Stimulated activated CD4-positive, alpha-beta T cell treated with anti-CD3 and anti-CD28 coated beads, Interleukin-2, amount 100 ng/mL, for 48 hours (primary cell): ENCODE measurements at regions not wholly inside any gene's neighbourhood (a gene's known extent, or its start where the extent isn't known, plus 50 kb on each side); places are given as distances from the start of the nearest gene placed in this dataset.
"Not testable (repeated sequence)": the region's sequence is repeated elsewhere in the genome, so short reads cannot be mapped to it uniquely, and the experiment has no call there.

Experiments used
- DNase-seq, 2 donors: peaks; one replicate each; pipeline ENCODE4 v3.0.0-alpha.2; 2020

DNA sequence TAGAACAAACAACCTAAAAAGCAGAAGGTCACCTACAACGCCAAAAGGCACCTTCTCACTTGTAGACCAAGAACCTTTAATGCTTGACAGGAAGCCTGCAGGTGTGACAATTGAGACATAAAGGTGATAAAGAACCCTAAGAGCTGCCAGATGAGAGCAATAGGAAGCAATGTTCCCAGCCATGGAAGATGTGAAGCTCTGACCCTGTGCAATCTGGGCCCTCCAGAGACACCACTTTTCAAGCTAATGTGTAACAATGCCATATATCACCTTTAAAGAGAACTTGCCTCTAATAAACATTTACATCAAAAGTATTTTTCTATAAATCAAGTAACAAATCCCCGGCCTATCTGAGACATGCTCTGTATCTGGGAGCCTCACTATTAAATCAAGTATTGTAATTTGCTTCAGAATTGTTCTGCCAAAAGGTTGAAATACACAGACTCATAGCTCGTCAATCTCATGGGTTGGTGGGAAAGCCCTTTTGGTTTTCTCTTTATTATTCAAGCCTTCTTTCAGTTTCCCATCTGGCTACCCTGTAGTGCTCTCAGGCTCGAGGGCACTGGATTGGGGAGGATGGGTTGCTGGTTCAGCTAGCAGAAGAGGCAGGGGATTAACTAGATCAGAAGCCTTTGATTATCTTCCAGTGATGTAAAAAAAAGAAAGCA, 368.9 kb downstream of the BUD13 start:
- DNase-seq = no peak

DNA sequence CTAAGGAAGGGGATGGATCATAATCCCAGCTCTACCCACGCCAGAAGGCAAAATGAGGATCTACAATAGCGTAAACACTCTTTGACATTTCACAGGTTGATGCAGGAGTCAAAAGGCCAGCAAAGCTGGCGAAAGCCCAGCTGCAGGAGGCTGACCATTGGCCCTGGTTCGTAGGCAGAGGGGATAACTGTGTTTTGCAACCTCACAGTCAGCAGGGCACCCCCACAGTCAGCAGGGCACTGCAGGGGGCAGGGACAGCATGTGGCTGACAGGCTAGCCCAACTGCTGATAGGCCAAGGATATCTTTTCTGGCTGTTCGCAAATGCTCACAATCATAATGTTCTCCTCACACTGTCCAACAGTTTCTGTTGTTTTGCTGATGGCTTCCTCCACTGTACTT, 372.7 kb downstream of the BUD13 start:
- no peak for DNase-seq

DNA sequence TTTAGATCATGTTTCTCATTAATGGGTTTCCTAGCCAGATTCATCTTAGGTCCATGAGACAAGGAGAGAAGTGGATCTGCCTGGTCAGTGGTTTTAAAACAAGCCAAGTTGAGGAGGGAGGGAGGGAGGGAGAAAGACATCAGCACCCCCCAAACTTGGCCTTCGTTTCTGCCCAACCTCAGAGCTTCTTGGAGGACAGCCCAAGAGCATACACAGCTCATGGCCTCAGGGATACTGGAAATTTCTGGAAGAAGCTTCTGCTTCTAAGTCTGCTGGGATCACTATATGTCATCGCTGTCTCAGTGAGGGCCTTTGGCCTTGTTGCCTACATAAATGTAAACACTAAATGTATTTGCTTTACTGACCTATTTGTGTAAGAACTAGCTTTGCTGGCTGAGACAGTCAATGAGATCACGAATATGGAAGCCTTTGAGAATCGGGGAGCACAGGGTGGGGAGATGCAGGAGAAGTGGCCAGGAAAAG, 375.1 kb downstream of the BUD13 start:
- no peak for DNase-seq

DNA sequence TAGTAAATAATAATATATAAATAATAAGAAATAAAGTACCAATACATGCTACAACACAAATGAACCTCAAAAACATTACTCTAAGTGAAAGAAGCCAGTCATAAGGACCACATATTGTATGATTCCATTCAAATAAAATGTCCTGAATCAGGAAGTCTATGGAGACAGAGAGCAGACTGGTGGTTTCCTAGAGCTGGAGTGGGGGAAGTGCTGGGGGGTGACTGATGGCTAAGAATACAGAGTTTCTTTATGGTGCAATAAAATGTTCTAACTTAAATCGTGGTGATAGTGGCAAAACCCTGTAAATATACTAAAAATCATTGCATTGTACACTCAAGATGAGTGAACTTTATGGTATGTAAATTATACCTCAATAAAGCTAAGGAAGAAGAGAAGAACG, 376.5 kb downstream of the BUD13 start:
- DNase-seq = no peak

DNA sequence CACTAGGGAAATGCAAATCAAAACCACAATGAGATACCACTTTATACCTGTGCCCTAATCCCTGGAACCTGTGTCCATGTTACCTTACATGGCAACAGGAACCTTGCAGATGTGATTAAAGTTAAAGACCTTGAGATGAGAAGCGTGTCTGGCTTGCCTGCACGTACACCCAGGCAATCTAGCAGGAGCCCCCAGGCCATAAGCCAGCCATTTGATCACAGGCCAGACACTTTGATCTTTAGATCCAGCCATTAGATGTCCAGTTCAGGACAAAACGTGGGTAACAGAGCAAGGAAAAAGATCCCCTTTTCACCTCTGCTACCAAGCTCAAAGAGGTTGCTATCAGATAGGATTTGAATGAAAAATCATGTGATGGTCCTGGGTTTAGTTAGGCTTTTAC, 378.8 kb downstream of the BUD13 start:
- no peak for DNase-seq

DNA sequence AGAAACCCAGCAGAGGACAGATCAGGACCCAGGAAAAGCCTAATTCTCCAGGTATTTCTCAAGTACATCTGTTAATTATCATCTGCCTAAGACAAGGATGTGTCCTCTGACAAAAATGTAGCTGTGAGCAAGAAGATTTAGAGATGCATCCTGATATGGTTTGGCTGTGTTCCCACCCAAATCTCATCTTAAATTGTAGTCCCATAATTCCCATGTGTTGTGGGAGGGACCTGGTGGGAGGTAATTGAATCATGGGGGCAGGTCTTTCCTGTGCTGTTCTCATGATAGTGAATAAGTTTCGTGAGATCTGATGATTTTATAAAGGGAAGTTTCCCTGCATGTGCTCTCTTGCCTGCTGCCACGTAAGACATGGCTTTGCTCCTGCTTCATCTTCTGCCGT, 381.8 kb downstream of the BUD13 start:
- DNase-seq = no peak

DNA sequence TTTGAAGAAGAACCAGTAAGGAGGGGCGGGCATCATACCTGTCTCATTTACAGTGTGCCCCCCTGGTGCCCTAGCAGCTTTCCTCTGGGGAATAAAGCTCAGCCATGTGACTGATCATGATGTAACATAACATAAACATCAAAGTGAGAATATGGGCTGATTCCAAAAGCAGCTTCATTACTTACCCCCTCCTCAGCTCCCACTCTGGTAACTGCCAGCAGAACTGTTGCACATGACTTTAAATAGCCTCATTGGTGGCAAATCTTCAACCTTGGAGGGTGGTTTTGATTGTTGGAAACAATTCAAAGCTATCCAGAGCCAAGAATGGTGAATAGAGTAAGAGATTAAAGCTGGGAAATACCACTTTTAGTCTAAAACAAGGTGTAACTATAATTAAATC, 384.6 kb downstream of the BUD13 start:
- DNase-seq = no peak

DNA sequence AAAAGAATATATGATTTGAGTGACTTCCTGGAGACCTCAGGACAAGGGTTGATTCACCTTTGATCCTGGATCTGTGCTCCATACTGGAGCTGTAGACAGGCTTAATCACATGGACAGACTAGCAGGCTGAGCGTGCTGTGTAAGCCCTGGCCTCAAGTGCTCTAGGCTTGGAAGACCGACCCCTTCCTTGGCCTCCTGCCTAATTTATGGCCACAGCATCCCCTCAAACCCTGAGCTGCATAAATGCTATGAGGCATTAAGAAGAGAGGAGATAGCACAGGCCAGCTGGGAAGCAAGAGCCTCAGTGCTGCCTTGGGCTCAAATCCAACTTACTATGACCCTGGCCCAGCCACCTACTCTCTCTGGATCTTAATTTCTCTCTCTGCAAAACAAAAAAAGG, 385.1 kb downstream of the BUD13 start:
- no peak for DNase-seq

DNA sequence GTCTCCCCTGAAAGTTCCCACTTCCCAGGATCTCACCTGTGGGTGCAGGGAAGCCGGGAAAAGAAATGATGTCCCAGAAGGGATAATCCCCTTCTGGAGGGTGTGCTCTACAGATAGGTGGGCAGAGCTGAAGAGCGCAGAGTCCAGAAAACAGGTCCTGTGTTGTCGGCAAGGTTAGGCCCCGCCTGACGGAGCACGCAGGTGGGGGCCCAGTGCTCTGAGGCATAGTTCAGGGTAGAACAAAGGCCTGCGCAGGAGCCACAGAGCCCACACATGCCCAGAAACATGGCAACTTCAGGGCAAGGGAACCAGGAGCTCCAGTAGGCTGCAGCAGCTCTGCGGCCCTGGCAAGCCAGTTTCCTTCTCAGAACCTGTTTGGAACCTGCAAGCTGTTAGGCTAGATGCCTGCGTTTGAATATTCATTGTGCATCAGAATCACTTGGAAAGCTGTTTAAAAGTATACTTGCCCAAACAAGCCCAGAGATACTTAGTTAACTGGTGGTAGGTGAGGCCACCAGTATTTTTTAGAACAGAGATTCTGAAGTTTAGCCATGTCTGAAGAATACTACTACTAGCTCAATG, 386.6 kb downstream of the BUD13 start:
- DNase-seq = no peak

DNA sequence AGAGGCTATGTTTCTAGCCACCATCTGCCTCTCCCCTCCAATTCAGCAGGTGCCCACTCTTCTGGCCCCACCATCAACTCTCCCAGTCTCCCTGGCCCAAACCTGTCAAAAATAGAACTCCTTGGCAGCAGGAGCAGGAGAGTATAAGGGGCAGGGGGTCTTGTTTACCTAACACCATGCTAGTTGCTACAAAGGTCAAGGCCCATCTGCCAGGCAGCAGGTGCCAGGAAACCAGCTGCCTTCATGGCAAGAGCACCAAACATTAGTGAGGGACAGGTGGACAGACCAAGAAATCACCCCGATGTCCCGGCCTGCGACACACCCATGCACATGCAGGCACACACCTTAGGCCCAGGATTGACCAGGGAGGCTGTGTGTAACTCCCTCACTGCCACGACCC, 387.9 kb downstream of the BUD13 start:
- DNase-seq = no peak

DNA sequence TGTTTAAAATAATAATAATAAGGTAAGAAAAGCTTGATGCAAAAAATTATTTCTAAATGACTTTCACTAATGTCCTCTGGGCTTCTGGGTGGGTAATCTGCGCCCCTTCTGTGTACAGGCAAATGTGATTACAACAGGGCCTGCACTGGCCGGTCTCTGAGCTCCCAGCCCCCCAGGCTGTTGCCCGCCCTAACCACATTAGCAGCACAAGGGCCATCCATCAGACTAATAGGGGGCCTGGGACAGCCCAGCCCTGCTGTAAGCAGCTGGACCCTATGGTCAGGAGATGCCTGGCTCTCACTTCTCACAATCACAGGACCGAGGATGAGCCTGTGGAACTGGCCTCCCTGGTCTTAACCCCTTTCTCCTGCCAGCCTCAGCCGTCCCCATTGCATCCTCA, 388.4 kb downstream of the BUD13 start:
- DNase-seq = no peak

DNA sequence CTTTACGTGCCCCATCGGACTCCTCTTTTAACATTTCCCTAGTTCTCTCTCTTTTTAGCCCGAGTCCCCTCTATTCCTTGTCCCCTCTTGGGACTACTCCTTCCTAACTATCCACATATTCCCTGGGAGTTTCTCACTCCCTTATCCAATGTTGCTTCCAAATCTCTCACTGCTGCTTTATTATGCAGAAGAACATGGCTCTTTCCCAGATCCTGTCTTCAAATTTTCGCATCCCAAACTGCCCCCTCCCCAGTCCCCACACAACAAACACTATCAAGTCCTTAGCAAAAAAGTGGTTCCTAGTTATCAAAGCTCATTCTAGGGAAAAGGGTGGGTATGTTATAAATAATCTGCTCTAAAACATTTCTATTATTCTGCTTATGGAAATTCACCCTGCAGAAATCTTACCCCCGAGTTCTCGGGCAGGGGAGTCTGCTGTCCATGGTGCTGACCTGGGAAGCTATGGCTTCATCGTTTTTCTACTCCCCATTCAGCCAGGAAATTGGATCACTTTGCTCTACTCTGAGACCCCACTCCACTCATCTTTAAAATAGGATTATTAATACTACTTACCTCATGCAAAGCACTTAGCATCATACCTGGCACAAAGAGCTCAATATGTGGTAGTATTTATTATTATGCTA, 393.5 kb downstream of the BUD13 start:
- peak; percentile 1 to 3 for DNase-seq

DNA sequence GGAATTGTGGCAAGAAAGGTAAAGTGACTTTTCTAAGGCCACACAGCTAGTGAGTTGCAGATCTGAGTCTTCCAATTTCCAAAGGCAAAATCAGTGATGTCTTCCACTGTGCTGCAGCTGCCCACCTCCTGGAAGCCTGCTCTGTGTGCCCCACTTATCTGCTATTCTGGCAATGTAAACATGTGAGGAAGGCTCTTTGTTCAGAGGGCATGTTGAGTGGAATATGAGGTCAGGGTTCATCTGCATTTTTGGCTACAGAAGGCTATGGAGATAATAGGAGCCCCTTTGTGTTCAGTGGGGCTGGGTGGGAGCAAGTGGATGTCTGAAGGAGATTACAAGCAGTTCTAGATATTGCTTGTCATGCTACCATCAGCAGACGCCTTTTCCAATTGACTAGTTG, 396.2 kb downstream of the BUD13 start:
- no peak for DNase-seq

DNA sequence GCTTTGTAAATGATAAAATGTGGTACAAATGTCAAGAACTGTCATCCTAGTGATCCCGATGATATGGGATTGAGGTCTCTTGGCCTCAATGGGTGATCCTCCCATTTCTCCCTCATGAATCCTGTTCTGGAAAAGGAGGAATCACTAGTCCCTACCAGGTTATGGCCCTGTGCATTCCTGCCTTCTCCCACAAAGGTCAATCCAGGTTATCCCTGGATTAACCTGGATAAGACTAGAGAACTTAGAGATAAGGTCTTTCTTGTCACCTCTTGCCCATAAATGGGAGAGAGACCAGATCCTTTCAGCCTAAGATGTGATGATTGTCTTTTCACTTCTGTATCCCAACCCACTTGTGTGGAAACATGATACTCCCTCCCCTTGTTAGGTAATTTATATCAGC, 396.7 kb downstream of the BUD13 start:
- DNase-seq = no peak

DNA sequence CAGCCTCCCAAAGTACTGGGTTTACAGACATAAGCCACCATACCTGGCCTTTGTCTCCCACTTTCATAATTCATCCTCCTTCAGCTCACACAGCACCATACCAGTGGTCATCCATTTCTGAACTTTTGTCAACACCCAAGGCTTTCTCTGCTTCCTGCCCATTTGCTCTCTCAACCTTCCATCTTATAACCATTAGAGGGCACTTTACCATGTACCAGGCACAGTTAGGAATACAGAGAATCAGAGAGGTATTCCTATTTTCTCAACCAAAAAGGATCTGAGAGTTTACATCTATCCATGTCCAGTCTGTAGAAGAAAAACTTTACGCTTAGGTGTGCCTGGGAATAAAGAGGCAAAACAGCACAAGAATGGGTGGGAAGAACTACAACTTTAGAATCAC, 397.6 kb downstream of the BUD13 start:
- no peak for DNase-seq

DNA sequence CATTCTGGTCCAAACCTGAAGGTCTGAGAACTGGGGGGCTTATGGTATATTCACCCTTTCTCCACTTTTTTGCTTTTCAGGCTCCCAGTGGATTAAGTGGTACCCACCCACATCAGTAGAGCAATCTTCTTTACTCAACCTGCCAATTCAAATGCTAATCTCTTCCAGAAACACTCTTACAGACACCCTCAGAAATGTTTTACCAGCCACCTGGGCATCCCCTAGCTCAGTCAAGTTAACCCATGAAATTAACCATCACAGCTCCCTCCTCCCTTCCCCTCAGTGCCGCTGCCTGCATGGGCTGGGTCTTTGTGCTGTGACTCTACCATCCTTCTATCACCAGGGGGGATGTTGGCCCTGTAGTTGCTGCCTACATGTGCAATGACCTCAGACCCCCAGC, 398.7 kb downstream of the BUD13 start:
- no peak for DNase-seq

DNA sequence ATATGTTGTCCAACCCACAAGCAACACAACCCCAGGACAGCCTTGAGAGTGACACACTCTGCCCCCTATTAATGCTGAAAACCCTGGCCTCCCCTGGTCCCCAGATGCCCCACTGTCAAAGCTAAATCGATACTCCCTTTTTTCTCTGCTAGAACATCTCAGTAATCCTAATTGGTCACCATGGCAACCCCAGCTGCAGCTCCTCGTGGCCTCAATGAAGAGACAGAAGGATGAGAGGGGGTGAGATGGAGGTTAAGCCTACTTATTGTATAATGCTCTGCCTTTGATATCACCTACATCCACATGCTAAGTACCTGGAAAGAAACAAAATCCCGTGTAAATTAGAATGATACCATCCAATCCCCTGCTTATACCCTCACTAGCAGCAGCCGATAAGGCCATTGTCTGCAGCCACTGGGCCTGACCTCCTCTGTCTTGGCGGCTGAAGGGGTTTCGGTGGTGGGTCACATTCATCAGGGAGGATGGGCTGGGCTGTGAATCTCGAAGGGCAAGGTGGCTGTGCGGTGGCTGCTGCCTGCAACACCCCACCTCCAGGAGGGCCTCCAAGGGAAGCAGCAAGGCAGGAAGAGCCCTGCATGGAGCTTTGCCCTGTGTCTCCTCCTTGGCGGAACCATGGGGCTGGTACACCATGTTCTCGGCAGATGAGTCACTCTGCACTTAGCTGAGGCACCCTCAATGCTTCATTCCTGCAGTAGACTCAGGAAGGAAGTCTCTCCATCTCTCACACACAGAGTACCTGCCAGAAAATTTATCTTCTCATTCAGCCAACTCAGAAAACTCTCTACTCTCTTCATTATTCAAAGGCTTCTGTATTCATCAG, 399.5 kb downstream of the BUD13 start:
- DNase-seq = no peak

DNA sequence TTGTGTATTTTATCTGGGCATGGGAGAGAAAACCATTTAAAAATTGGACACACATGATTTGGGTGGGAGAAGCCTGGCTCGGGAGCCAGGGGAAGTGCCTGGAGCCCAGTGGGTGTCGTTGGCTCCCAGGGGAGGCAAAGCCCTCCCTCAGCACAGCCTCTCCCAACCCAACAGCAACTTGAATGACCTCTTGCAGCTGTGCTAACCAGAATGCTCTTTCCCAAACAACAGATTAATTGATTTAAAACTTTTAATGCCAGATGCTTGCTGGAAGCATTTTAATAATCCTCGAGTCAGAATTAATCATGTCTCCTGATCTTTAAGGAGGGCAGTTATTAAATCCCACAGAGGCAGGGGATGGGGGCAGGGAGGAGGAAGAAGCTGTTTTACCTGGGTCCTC, 401.6 kb downstream of the BUD13 start:
- no peak for DNase-seq

DNA sequence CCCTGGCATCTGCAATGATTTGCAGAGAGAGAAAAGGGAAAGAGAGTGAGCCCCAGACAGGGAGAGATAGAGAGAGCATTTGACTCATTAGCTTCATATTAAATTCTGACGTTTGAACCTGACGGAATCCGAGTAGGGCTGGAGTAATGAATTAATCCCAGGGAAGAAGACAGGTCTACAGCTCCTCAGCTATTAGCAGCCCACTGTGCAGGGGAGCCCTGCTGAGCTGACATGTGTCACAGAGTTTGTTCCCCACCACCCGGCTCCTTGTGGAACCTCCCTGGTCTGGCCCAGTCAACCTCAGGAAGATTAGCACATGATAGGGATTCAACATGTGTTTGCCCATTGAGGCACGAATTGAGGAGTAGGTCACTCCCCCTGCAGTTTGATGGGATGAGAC, 404.0 kb downstream of the BUD13 start:
- DNase-seq = no peak

DNA sequence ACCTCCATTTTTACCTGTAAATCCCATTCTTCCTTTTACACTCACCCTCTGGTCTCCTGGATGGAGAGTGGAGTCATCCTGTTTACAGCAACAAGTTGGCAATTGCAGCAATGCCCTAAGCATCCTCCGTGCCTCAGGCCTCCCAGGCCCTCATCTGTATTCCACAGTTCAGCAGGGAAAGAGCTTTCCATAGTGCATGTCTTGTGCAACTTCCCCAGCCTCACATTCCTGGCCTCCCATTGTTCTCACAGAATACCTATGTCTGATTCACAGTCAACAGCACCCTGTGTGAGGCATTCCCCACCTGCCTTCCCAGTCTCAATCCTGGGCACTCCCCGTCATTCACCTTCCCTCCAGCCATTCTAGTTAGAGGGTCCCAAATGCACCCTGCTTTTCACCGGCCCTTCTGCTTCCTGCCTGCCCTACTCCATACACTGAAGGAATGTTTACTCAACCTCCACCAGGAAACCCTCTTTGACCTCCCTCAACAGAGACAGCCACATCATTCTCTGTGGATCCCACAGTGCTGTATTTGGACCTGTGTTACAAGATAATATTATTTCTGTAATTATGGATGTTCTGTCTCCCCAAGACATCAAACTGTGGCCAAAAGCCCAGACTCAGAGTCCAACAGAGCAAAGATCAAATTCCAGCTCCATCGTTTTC, 405.7 kb downstream of the BUD13 start:
- no peak for DNase-seq

DNA sequence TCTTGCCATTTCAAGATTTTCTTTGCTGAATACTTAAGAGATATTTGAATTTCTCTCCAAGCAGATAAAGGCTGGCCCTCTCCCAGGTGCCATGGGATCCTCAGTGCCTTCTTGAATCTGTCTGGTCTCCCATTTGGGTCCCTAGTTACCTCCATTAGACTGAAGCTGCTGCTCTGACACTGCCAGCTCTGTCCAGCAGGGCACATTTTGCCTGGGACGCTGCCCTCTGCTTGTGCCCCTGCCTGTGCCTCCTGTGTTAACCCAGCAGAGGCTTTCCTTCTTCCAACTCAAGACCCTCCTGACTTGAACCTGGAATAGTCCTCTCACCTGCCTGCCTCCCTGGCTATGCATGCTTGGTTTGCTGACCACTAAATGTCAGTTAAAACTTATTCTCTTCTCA, 406.3 kb downstream of the BUD13 start:
- no peak for DNase-seq

DNA sequence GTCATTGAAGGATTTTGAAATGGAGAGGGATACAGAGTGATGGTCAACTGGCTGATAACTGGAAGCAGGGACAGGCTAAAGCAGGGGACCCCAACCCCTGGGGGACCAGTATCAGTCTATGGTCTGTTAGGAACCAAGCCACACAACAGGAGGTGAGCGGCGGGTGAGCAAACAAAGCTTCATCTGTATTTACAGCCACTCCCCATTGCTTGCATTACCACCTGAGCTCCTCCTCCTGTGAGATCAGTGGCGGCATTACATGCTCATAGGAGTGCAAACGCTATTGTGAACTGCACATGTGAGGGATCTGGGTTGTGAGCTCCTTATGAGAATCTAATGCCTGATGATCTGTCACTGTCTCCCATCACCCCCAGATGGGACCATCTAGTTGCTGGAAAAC, 407.9 kb downstream of the BUD13 start:
- DNase-seq = not testable (repeated sequence)

DNA sequence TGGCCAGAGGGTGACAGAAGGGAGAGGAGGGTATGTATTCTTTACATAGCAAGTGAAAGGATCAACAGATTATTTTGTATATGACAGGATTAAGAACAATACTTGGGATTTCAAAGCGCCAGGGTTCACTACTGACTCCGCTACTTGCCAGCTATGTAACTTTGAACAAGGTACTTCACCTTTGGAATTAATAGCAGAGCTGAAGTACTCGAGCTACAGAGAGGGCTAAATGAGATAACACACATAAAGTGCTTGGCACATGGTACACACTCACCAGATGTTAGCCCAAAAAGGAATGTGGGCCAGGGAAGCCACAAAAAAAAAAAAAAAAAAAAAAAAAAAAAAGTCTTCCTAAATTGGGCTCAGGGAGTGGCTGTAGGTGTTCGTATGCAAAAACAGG, 408.4 kb downstream of the BUD13 start:
- DNase-seq = no peak
